Stimulated activated CD8-positive, alpha-beta memory T cell treated with anti-CD3 and anti-CD28 coated beads, Interleukin-15, amount 100 ng/mL, for 1 hour (primary cell): ENCODE measurements at regions not wholly inside any gene's neighbourhood (a gene's known extent, or its start where the extent isn't known, plus 50 kb on each side); places are given as distances from the start of the nearest gene placed in this dataset.
"Not testable (repeated sequence)": the region's sequence is repeated elsewhere in the genome, so short reads cannot be mapped to it uniquely, and the experiment has no call there.

ENCODE experiments used
- DNase-seq: peaks from one replicate; pipeline ENCODE4 v3.0.0-alpha.2; 2020; ENCODE audit warnings: low read depth

- DNase-seq, result no peak
Measured at GRCh38 chr6:130715058-130715457, 112.1 kb upstream of the SMLR1 start.

GRCh38 chr6:130716466-130716865, 110.7 kb upstream of the SMLR1 start:
- DNase-seq, result no peak

- no peak for DNase-seq
Measured at GRCh38 chr6:130717657-130718056, 109.5 kb upstream of the SMLR1 start.

- no peak for DNase-seq
Measured at GRCh38 chr6:130720076-130720715, 107.0 kb upstream of the SMLR1 start.

GRCh38 chr6:130724089-130724488, 103.1 kb upstream of the SMLR1 start:
- no peak for DNase-seq

- DNase-seq, result no peak
Measured at GRCh38 chr6:130725551-130725950, 101.7 kb upstream of the SMLR1 start.

GRCh38 chr6:130728064-130728463, 99.1 kb upstream of the SMLR1 start:
- not testable (repeated sequence) for DNase-seq

- no peak for DNase-seq
Measured at GRCh38 chr6:130730600-130730999, 96.6 kb upstream of the SMLR1 start.

GRCh38 chr6:130734161-130734560, 93.0 kb upstream of the SMLR1 start:
- no peak for DNase-seq

GRCh38 chr6:130740308-130740707, 86.9 kb upstream of the SMLR1 start:
- DNase-seq, result no peak

- no peak for DNase-seq
Measured at GRCh38 chr6:130742131-130742681, 85.0 kb upstream of the SMLR1 start.

- no peak for DNase-seq
Measured at GRCh38 chr6:130743175-130743574, 84.0 kb upstream of the SMLR1 start.

- DNase-seq, result no peak
Measured at GRCh38 chr6:130744576-130745366, 82.4 kb upstream of the SMLR1 start.

- no peak for DNase-seq
Measured at GRCh38 chr6:130748041-130748440, 79.2 kb upstream of the SMLR1 start.

GRCh38 chr6:130749402-130749801, 77.8 kb upstream of the SMLR1 start:
- no peak for DNase-seq

GRCh38 chr6:130752267-130752666, 74.9 kb upstream of the SMLR1 start:
- DNase-seq, result no peak

- DNase-seq, result no peak
Measured at GRCh38 chr6:130754786-130755367, 72.3 kb upstream of the SMLR1 start.

GRCh38 chr6:130755368-130756034, 71.7 kb upstream of the SMLR1 start:
- no peak for DNase-seq

GRCh38 chr6:130756824-130757223, 70.4 kb upstream of the SMLR1 start:
- DNase-seq, result no peak

- DNase-seq, result no peak
Measured at GRCh38 chr6:130758813-130759212, 68.4 kb upstream of the SMLR1 start.

- no peak for DNase-seq
Measured at GRCh38 chr6:130760006-130760405, 67.2 kb upstream of the SMLR1 start.

- no peak for DNase-seq
Measured at GRCh38 chr6:130761286-130761685, 65.9 kb upstream of the SMLR1 start.
